IPS-18a (cell line): ENCODE measurements at regions not wholly inside any gene's neighbourhood (a gene's known extent, or its start where the extent isn't known, plus 50 kb on each side); places are given as distances from the start of the nearest gene placed in this dataset.

Experiments used
- H3K27ac ChIP-seq: one replicate; pipeline ENCODE4 v1.5.1; 2013; ENCODE audit warnings: low read length
- H3K27me3 ChIP-seq: one replicate; pipeline ENCODE4 v1.6.1; 2013; ENCODE audit warnings: mild to moderate bottlenecking, low read length; ENCODE audit not compliant: control insufficient read depth, insufficient read depth
- H3K36me3 ChIP-seq: one replicate; pipeline ENCODE4 v1.6.1; 2013; ENCODE audit warnings: low read depth, low read length; ENCODE audit not compliant: control insufficient read depth
- H3K4me1 ChIP-seq: one replicate; pipeline ENCODE4 v1.6.1; 2013; ENCODE audit warnings: low read depth, low read length; ENCODE audit not compliant: control insufficient read depth
- H3K4me3 ChIP-seq: one replicate; pipeline ENCODE4 v1.5.1; 2013; ENCODE audit warnings: low read length
- H3K9ac ChIP-seq: one replicate; pipeline ENCODE4 v1.6.1; 2013; ENCODE audit warnings: mild to moderate bottlenecking, low read length, moderate library complexity
- H3K9me3 ChIP-seq: one replicate; pipeline ENCODE4 v1.6.1; 2013; ENCODE audit warnings: low read depth, low read length; ENCODE audit not compliant: control insufficient read depth

DNA sequence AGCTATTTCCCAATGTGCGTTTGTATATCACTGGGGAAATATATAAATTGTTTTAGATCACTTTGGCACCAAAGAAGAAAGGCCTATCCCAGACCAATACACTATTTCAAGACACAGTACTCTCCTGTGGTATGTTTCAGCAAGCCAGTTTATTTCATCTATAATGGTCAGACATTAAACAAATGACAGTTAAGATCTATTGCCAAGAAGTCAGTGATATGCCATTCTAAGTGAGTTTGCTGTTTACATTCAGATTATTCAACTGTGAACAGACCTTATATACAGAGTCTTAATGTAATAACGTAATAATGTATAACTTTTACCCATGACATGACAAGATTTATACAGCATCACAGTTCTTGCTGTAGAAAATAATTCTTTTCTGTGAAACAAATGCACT is 352.7 kb downstream of the CDH7 start:
- H3K27me3 ChIP-seq, result no peaks in the 10 kb centered on the region
- H3K9me3 ChIP-seq, result no peaks in the 10 kb centered on the region
- no peak overlapping the region for H3K4me3 ChIP-seq
- no peaks in the 10 kb centered on the region for H3K36me3 ChIP-seq
- peaks cover 5% of the 10 kb centered on the region for H3K4me1 ChIP-seq
- no peak overlapping the region for H3K9ac ChIP-seq
- no peak overlapping the region for H3K27ac ChIP-seq

DNA sequence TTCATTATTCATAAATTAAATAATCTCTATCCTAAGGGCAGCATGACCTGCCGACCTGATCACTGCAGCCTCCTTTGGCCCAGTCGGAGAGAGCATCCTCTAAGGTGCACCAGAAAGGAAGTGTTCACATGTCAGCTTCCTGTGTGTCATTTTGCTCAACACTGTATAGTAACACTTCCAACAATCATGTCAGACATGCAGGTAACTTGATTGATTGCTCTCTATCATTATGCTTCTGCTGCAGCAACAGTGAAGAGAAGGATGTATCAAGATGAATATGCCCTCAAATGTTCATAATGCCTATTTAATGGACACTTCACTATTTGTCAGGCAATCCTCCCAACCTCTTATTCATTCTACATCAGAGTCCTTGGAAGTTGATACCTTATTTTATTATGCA is 332.3 kb downstream of the CDH7 start:
- Histone ChIP-seq H3K27me3 (no peaks in the 10 kb centered on the region), H3K9ac (no peak overlapping the region), H3K27ac (no peak overlapping the region), H3K9me3 (no peaks in the 10 kb centered on the region), H3K4me1 (peaks cover 13% of the 10 kb centered on the region), H3K4me3 (no peak overlapping the region), H3K36me3 (no peaks in the 10 kb centered on the region)

GRCh38 chr18:66078925-66079800 is 328.4 kb downstream of the CDH7 start:
- H3K4me1 ChIP-seq, result peaks cover 13% of the 10 kb centered on the region
- no peaks in the 10 kb centered on the region for H3K9me3 ChIP-seq
- no peak overlapping the region for H3K9ac ChIP-seq
- H3K36me3 ChIP-seq, result no peaks in the 10 kb centered on the region
- peak overlapping the region; percentile 35 for H3K27ac ChIP-seq
- no peaks in the 10 kb centered on the region for H3K27me3 ChIP-seq
- no peak overlapping the region for H3K4me3 ChIP-seq

GRCh38 chr18:66077066-66077465 is 326.3 kb downstream of the CDH7 start:
- H3K9me3 ChIP-seq, result peaks cover 8% of the 10 kb centered on the region
- H3K36me3 ChIP-seq, result no peaks in the 10 kb centered on the region
- no peak overlapping the region for H3K9ac ChIP-seq

DNA sequence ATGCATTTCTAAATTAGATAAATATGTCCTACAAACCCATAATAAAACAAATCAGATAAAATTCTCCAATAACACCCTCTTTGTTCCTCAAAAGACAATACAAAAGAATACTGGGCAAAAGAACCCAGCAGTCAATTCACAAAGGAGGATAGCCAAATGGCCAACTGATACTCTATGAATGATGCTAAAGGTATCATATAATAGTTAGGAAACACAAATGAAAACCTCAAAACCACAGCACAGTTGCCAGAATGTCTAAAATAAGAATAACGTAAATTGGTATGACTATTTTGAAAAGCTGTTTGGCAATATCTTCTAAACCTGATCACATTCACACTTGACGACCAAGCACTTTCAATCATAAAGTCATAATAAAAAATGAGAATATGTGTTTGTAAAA is 315.4 kb downstream of the CDH7 start:
- no peaks in the 10 kb centered on the region for H3K27me3 ChIP-seq
- H3K9ac ChIP-seq, result no peak overlapping the region
- H3K4me1 ChIP-seq, result no peaks in the 10 kb centered on the region
- H3K36me3 ChIP-seq, result no peaks in the 10 kb centered on the region
- H3K9me3 ChIP-seq, result no peaks in the 10 kb centered on the region
- no peak overlapping the region for H3K27ac ChIP-seq
- H3K4me3 ChIP-seq, result no peak overlapping the region

More at GRCh38 chr18:66077066-66077465, 326.3 kb downstream of the CDH7 start:
- no peak overlapping the region for H3K4me3 ChIP-seq
- peaks cover 13% of the 10 kb centered on the region for H3K4me1 ChIP-seq
- no peak overlapping the region for H3K27ac ChIP-seq
- no peaks in the 10 kb centered on the region for H3K27me3 ChIP-seq

- Histone ChIP-seq H3K27me3 (no peaks in the 10 kb centered on the region), H3K9me3 (no peaks in the 10 kb centered on the region), H3K4me1 (no peaks in the 10 kb centered on the region), H3K27ac (no peak overlapping the region), H3K9ac (no peak overlapping the region), H3K36me3 (no peaks in the 10 kb centered on the region), H3K4me3 (no peak overlapping the region)
Measured at GRCh38 chr18:66048406-66048805, 297.6 kb downstream of the CDH7 start.

DNA sequence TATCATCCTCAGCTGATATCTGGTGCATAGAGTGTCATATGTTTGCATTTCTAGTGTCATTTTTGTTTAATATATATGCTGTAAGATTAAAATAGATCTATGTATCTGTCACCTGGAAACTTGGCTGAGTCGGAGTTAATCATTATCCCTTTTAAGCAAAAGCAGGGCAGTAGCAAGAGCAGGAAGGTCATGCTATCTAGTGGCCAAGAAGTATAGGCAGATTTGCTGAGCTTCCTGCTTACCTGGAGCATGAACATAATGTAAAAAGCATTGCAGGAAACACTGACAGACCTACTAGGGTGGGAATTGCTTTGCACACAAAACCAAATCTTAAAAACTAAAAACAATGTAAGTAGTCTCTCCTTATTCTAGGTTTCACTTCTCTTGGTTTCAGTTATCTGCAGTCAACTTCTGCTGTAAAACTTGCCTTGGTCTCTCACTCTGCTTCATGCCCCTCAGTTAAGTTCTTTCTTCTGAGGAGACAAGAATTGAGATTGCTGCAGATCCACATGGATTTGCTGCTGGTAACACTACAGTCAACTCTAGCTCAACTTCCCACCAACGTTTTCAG is 295.3 kb downstream of the CDH7 start:
- Histone ChIP-seq H3K9me3 (no peaks in the 10 kb centered on the region), H3K4me3 (no peak overlapping the region), H3K9ac (no peak overlapping the region), H3K36me3 (no peaks in the 10 kb centered on the region), H3K4me1 (no peaks in the 10 kb centered on the region), H3K27me3 (no peaks in the 10 kb centered on the region), H3K27ac (no peak overlapping the region)

GRCh38 chr18:66043009-66043408 is 292.2 kb downstream of the CDH7 start:
- Histone ChIP-seq H3K4me3 (no peak overlapping the region), H3K9me3 (no peaks in the 10 kb centered on the region), H3K27me3 (no peaks in the 10 kb centered on the region), H3K36me3 (no peaks in the 10 kb centered on the region), H3K27ac (no peak overlapping the region), H3K4me1 (no peaks in the 10 kb centered on the region), H3K9ac (no peak overlapping the region)

- Histone ChIP-seq H3K27ac (no peak overlapping the region), H3K27me3 (no peaks in the 10 kb centered on the region), H3K36me3 (no peaks in the 10 kb centered on the region), H3K9ac (no peak overlapping the region), H3K4me1 (peaks cover 14% of the 10 kb centered on the region), H3K9me3 (no peaks in the 10 kb centered on the region), H3K4me3 (no peak overlapping the region)
Measured at GRCh38 chr18:66013969-66014368, 263.2 kb downstream of the CDH7 start.

GRCh38 chr18:66011916-66012315 is 261.1 kb downstream of the CDH7 start:
- H3K4me3 ChIP-seq, result no peak overlapping the region
- H3K9ac ChIP-seq, result no peak overlapping the region
- peaks cover 6% of the 10 kb centered on the region for H3K4me1 ChIP-seq
- no peak overlapping the region for H3K27ac ChIP-seq
- no peaks in the 10 kb centered on the region for H3K9me3 ChIP-seq
- H3K36me3 ChIP-seq, result no peaks in the 10 kb centered on the region
- H3K27me3 ChIP-seq, result no peaks in the 10 kb centered on the region

DNA sequence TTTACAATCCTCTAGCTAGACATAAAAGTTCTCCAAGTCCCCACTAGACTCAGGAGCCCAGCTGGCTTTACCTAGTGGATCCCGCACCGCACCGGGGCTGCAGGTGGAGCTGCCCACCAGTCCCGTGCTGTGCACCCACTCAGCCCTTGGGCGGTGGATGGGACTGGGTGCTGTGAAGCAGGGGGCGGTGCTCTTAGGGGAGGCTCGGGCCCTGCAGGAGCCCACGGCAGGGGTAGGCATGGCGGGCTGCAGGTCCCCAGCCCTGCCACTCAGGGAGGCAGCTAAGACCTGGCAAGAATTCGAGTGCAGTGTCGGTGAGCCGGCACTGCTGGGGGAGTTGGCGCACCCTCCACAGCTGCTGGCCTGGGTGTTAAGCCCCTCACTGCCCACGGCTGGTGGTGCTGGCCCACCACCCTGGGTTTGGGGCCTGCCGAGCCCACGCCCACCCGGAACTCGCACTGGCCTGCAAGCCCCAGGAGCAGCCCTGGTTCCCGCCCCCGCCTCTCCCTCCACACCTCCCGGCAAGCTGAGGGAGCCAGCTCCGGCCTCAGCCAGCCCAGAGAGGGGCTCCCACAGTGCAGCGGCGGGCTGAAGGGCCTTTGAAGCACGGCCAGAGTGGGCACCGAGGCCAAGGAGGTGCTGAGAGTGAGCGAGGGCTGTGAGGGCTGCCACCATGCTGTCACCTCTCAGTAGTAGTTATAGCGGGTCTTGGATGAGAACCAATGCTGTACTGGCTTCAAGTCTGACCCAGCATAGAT is 255.2 kb downstream of the CDH7 start:
- H3K9me3 ChIP-seq, result no peaks in the 10 kb centered on the region
- no peaks in the 10 kb centered on the region for H3K27me3 ChIP-seq
- no peak overlapping the region for H3K4me3 ChIP-seq
- H3K4me1 ChIP-seq, result no peaks in the 10 kb centered on the region
- no peak overlapping the region for H3K9ac ChIP-seq
- no peaks in the 10 kb centered on the region for H3K36me3 ChIP-seq
- H3K27ac ChIP-seq, result no peak overlapping the region
